Activated CD4-positive, alpha-beta T cell treated with anti-CD3 and anti-CD28 coated beads, Interleukin-2, Interleukin-4, amounts not matched to agents 100 ng/mL and 50 ng/mL, durations not matched to agents 16 hours and 8 hours (primary cell): ENCODE measurements at regions not wholly inside any gene's neighbourhood (a gene's known extent, or its start where the extent isn't known, plus 50 kb on each side); places are given as distances from the start of the nearest gene placed in this dataset.

Experiments used
- DNase-seq: peaks from one replicate; pipeline ENCODE4 v3.0.0-alpha.2; 2020; ENCODE audit warnings: low spot score

- DNase-seq, result no peak
Measured at GRCh38 chr20:7710440-7710839, 229.8 kb downstream of the HAO1 start.

DNA sequence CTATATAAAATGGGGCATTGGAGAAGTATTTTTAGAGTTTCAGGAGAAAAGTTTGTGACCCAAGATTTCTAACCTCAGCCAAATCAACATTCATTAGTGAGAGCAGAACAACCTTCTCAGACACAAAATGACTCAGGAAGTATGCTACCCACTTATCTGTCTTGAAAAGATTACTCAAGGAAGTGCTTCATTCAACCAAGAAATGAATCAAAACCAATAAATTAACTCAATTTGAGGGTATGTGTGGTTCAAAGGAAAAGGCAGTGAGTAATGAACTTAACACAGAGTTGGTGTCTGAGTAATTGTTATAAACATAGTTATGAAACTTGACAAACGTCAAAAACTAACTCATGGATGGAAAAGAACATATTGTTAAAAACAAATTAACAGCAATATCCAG is 227.6 kb downstream of the HAO1 start:
- DNase-seq, result no peak

GRCh38 chr20:7714549-7714948 is 225.7 kb downstream of the HAO1 start:
- DNase-seq, result no peak

GRCh38 chr20:7716286-7716972 is 223.8 kb downstream of the HAO1 start:
- no peak for DNase-seq

- no peak for DNase-seq
Measured at GRCh38 chr20:7722564-7722963, 217.7 kb downstream of the HAO1 start.

DNA sequence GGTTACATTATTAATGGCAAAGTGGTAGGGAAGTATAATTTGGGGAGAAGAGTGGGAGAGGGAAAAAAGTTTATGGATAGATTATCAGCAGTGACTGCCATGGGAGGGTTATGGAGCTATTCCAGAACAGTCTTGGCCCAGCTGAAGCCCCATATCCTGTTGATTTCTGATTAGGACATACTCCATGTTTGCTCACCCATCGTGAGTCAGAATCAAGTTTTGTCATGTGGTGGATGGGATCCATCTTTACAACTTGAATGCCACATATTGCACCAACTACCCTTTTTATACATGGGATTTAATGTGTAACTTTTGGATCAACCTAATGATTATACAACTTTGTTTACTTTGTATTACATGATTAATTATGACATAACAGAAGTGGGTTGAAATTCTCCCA is 217.0 kb downstream of the HAO1 start:
- DNase-seq, result no peak

GRCh38 chr20:7728338-7728737 is 211.9 kb downstream of the HAO1 start:
- DNase-seq, result no peak

DNA sequence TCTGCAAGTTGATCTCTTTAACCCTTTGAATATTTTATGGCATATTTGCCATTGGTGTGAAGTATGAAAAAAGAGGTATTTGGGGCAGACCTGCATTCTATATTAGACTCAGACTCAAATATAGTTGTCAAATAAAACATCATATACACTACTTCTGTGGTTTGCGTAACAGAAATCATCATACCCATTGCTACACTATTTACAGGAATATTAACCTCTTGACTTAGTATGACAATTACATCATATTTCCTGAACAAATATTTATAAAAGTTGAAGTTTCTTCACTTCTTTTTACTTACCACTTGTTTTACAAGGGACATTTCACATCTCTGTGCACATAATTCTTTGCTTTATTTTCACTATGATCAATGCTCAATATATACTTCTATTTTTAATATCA is 206.0 kb downstream of the HAO1 start:
- no peak for DNase-seq

DNA sequence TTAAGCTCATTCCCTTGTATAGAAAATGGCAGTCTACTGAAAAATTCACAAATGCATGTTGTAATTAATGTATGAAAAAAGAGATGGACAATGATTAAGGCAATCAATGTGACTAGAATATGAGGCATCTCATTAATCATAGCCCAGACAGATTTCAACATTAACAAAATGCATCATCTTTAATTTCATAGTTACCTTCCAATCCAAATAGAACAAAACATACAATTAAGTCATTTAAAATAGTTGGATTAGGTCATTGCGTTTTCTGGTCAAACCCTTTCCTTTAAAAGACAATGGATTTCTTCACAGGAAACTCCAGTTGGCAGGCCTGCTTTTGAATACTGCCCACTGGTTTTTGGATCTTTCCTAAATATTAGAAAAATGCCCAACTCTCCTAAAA is 203.9 kb downstream of the HAO1 start:
- no peak for DNase-seq

- DNase-seq, result no peak
Measured at GRCh38 chr20:7741866-7742265, 198.4 kb downstream of the HAO1 start.

- no peak for DNase-seq
Measured at GRCh38 chr20:7742479-7742878, 197.8 kb downstream of the HAO1 start.

- no peak for DNase-seq
Measured at GRCh38 chr20:7744411-7744810, 195.8 kb downstream of the HAO1 start.

GRCh38 chr20:7748624-7749023 is 191.6 kb downstream of the HAO1 start:
- DNase-seq, result no peak

GRCh38 chr20:7754102-7754501 is 186.2 kb downstream of the HAO1 start:
- no peak for DNase-seq

DNA sequence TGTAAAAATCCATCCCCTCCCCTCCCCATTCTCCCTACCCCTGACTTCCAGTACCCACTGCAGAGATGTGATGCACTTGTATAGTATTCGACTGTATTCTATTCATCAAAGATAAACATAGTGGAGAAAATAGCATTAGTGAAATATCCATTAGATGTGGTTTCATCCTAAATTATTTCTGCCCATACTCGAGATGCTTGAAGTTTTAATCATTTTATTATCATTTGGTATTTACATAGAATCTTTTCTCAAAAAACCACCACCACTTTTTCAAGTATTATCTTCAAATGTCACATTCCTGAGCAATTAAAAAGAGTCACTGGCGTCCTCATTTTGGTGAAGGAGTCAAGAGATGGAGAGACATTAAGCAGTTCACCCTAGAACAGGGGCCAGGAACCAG is 181.9 kb downstream of the HAO1 start:
- DNase-seq, result no peak

GRCh38 chr20:7760247-7761031 is 179.8 kb downstream of the HAO1 start:
- DNase-seq, result no peak

DNA sequence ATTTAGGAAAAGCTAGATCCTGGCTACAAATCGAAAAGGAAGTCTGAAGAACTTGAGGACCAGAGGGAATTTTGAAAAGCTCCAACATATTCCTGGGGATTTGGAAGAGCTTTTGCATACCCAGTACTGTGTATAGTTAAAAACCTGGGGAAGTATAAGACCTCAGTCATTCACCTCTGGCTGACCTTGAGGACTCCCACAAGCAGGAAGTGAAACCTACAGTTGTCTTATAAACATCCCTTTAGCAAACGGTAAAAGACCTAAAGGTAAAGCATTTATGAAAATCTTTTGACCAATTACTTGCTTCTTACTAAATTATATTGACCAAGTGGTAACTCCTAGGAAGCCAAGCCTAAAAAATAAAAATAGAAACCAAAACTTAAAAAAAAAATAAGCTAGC is 175.0 kb downstream of the HAO1 start:
- DNase-seq, result no peak

DNA sequence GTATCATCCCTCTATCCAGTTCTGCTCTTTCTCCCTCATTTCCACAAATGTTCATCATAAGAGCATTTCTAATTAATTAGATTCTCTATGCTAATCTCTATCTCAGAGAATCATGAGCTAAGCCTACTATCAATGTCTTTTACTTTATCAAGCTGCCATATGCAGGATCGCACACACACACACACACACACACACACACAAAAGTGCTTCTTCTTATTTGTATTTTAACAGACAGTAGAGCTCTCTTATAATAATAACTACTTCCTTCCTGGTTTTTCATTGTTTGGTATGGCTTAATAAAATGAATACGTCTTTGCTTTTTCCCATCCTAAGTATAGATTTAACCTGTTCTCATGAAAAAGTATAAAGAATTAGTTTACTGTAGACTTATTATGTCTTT is 170.2 kb downstream of the HAO1 start:
- DNase-seq, result no peak

DNA sequence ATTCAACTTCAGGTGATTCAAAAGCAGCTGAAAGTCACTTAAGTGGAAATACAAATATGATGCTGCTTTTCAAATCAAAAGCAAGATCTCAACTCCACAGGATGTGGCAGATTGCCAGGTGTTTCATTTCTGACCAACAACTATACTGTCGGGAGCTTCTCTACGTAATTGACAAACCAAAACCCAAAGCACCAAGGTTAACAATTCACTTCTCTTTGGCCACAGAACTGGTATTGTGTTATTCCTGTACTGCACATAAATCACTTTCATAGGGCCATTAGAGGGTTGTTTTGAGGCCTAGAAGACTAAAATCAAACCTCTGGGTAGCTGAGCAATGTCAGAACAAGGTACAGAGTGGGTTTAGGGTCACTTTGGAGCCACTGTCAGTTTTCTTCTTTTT is 169.7 kb downstream of the HAO1 start:
- peak; percentile 51 for DNase-seq

- DNase-seq, result no peak
Measured at GRCh38 chr20:7772371-7772770, 167.9 kb downstream of the HAO1 start.

DNA sequence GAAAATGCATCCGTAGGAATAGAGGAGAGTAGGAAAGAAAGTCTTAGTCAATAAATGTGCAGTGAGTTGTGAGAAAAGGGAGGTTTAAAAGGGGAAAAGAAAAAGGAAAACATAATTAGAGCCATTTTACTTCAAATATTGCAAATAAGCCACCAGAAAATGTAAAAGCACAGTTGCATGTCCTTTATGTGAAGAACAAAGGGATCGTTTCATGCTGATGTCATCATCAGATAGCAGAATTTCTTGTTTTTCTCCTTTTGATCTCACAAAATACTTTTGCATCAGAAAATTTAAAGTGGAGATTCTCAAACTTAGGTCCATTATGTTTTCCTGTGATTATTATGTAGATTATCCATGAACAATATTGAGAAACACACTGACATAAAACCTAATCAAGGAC is 166.7 kb downstream of the HAO1 start:
- DNase-seq, result no peak

- no peak for DNase-seq
Measured at GRCh38 chr20:7775072-7775471, 165.2 kb downstream of the HAO1 start.

GRCh38 chr20:7776148-7776547 is 164.1 kb downstream of the HAO1 start:
- DNase-seq, result no peak

- DNase-seq, result no peak
Measured at GRCh38 chr20:7790189-7790588, 150.1 kb downstream of the HAO1 start.
